NCI-H128 (cell line): ENCODE measurements at regions not wholly inside any gene's neighbourhood (a gene's known extent, or its start where the extent isn't known, plus 50 kb on each side); places are given as distances from the start of the nearest gene placed in this dataset.
"Not testable (repeated sequence)": the region's sequence is repeated elsewhere in the genome, so short reads cannot be mapped to it uniquely, and the experiment has no call there.

Experiments
- DNase-seq: peaks from one replicate; lab custom pipeline; 2025; ENCODE audit not compliant: unreplicated experiment; lab: John Stamatoyannopoulos, UW

DNA sequence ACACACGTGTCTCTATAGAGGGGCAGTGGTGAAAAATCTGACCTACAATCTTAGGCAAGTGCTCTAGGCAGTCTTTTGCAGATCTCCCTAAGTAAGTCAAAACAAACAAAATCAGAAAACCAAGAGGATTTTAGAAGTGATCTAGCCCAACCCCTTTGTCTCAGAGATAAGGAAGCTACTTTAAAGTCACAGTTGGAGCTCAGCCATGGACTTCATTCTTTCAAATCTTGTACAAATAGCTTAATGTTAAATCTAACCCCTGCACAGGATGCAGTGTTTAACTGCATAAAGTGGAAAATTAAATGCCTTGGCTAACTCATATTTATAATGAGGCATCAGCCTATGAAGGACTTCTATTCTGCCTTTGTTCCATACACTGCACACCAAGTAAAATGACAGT is 135.1 kb upstream of the RFX3 start:
- DNase-seq: no peak

DNA sequence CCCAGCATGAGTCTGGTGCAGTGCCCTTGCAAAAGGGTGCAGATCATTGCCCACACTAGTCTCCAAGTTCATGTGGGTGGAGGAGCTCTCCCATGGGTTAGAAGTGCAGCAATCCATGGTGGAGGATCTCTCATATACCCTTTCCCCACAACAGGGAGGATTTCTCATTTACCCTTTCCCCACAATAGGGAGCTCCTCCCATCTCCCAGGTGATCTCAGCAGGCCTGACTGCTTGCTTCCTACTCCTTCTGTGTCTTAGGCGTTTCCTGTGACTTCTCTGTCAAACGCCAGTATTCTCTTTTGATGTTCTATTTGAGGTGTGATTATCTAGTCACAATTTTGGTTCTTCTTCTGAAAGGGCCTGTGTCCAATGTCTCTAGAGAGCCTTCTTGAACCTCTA is 133.8 kb upstream of the RFX3 start:
- no peak for DNase-seq

DNA sequence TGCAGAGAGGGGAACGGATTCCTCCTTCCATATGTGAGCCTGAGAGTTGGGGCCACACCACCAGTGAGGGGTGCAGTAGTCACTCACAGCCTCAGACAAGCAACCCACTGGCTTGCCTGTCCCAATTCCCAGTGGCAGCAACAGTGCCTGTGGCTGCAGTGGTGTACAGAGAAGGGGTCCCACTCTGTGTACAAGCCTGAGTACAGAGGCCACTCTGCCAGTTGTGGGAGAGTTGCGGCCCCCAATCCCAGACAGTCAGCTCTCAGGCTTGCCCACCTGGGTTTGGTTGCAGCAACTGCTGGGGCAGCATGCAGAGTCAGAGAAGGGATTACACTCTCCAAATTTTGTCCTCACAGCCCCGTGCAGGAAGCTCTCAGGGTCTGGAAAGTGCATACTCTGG is 133.2 kb upstream of the RFX3 start:
- DNase-seq: no peak

DNA sequence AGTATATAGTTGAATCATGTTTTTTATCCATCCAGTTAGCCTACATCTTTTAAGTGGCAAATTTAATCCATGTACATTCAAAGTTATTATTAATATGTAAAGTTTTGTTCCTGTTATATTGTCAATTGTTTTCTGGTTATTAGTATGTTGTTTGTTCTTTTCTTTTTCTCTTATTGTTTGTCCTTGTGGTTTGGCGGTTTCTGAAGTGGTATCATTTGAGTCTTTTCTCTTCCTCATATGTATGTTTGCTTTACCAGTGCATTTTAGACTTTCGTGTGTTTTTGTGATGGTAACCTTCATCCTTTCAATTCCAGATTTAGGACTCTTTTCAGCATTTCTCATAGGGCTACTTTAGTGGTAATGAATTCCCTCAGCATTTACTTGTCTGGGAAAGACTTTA is 130.4 kb upstream of the RFX3 start:
- DNase-seq: no peak

DNA sequence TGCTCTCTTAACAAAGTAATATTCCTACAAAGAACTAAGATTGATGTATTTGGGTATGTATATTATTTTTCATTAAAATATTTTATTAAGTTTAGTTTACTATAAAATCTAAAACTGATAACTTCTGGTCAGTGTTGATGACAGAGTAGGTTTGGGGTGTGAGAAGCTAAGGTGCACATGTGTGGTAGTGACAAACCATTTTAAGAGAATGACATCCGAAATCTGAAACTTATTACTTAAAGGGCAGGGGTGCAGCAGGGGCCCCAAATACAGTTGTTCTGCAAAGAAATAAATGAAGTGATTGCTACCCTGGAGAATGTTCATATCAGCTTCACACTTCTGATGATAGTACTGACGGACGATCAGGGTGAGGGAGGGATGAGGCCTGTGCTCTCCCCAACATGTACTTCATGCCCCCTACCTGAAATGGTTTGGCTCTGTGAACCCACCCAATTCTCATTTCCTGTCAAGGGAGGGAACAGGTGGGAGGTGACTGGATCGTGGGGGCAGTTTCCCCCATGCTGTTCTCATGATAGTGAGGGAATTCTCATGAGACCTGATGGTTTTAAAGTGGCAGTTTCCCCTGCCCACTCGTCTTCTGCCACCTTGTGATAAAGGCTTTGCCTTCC is 125.3 kb upstream of the RFX3 start:
- DNase-seq: no peak

DNA sequence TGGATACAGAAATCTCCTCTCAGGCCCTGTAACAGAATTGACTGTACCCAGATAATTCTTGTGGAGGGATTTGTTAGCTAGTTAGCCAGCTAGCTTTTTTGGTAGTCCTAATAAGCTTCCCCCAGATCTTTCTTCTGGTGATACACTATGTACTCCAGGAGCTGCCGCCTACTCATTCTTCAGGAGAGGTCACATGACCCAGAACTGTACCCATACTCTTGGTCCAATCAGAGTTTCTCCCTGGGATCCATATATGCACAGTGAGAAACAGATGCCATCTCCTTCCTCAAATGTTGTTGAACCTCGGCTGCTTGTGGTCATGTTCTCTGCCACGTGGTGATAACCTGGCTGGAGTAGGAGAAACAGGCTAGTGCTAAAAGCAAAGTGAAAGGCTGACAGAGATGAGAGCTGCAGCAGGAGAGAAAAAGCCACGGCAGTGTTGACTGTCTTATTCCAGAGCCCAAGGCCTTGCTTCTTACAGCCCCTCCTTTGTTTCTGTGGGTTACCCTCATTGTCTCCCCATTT is 123.0 kb upstream of the RFX3 start:
- DNase-seq: no peak

DNA sequence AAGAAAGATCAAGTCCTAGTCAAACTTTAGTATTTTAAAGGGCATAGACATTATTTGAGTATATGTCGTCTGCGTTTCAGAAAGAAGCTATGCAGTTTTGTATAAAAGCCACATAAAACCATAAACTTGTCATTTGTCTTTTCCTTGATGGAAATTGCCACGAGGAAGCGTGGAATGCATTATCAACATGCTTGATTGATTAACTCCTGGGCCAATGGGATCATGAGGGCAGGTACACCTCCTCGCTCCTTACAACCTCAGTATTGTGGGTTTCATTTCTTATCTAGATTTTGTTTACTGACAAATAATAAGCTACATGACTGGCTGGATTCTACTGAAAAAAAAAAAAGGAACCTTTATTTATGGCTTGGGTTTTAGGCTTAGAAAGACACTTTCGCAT is 122.5 kb upstream of the RFX3 start:
- no peak for DNase-seq

DNA sequence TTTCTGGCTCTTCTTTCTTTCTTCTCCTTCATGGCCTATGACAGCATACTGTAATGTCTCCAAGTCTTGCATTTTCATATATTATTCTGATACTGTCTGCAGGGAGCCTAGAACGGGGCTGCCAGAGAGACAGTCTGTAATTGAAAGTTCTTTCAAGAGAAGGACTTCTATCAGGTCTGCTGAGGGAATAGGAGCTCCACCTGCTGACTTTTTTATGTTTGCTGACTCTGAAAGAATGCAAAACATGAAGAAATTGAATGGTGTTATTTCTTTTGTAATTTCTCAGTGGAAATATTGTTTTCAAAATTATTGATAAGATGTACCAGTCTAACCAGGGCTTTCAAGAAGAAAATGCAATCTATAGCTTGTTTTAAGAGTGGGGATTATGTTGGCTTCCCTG is 121.9 kb upstream of the RFX3 start:
- no peak for DNase-seq

DNA sequence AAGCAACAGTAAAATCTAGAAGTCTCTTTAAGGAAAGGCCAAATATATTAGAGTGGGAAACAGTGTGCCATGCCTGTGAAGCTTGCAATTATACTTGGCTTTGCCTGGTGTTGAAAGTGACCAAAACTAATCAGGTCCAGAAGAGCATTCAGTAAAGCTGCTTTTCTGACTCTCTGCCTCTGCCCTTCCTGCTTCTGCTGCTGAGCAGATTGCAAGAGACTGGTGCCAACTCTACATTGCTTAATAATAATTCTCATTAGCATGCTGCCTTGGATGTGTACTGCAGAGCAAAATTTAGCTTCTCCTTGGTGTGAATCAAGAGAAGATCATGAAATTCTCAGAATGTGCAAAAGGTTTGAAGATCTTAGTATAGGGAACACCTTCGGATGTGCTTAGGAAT is 120.4 kb upstream of the RFX3 start:
- DNase-seq: no peak

DNA sequence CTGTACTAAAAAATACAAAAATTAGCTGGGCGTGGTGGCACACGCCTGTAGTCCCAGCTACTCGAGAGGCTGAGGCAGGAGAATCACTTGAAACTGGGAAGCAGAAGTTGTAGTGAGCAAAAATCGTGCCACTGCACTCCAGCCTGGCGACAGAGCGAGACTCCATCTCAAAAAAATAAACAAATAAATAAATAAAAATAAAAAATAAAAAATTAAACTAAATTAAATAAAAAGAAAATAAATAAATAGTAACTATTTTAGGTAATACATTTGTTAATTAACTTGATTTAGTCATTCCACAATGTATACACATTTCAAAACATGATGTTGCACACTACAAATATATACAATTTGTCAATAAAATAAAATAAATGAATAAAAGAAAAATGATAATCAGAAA is 116.3 kb upstream of the RFX3 start:
- DNase-seq: not testable (repeated sequence)

DNA sequence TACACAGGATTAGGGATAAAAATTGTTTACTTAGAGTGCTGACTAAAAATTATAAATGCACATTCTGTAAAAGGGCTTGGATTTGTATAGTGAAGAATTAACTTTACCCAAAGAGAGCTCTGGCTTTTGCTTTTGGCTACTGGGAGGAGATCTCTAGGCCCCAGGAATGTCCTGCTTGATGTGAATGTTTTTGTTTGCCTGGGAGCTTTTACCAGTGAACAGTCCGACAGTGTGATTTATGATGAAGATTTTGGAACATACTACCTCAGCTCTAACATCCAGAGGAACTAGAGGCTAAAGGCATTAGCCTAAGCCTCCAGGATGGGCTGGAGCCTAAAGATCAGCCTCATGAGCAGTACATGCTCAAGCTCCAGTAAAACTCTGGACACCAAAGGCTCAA is 103.7 kb upstream of the RFX3 start:
- no peak for DNase-seq

DNA sequence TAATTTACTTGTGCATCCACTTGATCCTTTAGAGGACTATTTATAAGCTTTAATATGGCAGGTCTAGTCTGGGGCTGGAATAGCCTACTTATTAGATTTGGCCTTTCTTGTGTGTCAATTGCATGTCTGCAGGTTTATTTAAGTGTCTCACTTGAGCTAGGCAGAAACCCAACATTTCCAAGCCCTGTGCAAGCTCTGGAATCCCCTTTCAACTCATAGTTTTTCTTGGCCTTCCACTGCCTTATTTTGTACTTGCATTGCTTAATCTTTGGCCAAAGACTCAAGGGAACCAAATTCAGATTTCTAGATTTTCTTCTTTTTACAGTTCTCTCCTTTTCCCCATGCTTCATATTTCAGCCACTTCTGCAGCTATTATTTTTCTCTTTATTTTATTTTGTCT is 102.4 kb upstream of the RFX3 start:
- DNase-seq: no peak

DNA sequence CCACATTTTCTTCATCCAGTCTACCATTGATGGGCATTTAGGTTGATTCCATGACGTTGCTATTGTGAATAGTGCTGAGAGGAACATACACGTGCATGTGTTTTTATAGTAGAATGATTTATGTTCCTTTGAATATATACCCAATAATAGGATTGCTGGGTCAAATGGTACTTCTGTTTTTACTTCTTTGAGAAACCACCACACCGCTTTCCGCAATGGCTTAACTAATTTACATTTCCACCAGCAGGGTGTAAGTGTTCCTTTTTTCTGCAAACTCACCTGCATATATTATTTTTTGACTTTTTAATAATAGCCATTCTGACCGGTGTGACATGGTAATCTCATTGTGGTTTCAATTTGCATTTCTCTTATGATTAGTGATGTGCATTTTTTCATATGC is 82.2 kb upstream of the RFX3 start:
- no peak for DNase-seq

DNA sequence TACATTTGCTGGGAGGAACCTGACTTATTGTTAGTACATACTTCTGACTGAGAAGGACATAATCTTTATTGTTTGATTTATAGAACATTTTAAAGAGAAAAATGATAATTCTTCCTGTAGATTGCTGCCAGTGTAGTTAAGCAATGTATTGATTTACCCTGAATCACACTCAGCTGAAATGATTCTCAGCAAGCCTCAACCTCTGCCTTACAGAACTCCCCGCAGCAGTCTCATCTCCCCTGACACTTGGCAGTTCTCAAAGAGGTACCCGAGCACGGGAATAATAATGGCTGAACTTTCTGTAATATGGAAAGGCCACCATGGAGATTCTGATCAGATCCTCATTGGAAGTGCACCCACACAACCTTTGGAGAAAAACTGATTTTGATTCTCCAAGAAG is 74.9 kb upstream of the RFX3 start:
- DNase-seq: no peak

DNA sequence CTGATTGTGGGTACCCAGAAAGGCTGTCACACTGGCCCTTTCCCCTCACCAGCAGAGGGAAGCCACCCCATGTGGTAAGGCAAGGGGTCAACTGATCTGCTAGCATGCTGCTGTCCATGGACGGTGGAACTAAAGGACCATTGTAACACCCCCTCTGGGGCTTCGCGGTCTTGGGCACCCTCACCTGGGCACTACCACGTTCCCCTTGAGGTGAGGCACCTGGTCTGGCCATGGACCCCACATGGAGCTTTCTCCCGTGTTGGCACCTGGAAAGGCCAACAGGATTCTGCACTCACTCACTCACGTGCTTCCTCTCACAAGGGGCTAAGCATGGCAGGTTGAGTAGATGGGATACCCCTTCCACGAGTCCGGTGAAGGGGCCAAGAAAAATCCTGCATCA is 72.0 kb upstream of the RFX3 start:
- no peak for DNase-seq

DNA sequence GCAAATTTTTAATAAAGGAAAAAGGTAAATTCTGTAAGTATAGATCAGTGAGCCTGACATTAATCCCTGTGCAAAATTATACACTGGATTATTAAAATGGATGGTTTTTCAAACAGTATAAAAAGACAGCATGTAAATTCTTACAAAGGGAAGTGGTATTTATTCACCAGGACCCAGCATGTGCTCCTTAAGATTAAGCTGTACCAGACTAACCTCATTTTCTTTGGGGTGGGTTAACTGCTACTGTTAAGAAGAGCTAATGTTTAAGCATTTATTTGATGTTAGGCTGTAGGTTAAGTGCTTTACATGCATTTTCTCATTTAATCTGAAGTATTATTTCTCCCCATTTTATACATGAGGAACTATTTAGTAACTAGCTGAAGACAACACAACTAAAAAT is 60.3 kb upstream of the RFX3 start:
- DNase-seq: no peak

DNA sequence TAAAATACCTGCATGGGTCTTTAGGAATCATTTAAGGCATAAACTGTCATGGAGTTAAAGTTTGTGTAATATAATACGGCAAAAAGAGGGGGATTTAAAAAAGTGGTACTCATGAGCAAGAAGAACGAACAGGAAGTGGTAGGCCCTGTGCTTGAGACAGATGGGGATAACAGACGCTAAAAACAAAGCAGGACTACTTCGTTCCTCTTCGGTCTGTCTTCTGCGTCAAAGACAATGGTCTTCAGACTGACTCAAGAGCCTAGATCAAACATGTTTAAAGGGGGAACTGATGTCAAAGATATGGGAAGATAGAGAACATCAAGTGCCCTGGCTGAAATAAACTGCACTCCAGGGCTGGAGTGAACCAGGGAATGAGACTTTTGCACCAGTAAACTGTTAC is 59.8 kb upstream of the RFX3 start:
- DNase-seq: no peak

DNA sequence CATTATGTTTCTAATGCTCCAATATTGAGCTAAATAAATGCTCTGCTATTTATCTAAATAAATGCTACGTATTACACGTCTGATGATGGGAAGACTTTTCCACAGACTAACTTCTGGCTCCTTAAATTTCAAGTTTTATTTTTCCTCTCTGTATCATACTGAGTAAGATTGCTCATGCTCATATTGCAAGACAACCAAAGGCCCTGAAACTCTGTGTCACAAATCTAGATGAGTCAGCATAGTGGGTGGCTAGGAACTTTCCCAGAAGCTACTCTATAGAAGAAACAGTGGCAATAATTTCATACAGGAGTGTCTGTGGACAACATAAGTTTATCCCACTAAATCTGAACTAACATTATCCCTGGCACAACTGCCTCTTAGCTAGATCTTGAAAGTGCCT is 53.0 kb upstream of the RFX3 start:
- no peak for DNase-seq

DNA sequence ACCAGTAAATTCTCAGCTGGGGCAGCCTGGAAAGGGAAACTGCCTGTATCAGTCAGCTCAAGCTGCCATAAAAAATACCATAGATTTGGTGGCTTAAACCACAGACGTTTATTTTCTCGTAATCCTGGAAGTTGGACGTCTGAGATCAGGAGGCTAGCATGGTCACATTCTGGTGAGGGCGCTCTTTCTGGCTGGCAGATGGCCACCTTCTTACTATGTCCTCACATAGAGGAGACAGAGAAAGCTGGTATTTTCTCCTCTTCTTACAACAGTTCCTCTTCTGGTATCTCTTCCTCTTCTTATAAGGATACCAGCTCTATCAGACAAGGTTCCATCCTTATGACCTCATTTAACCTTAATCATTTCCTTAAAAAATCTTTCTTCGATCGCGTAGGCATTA is 50.5 kb upstream of the RFX3 start:
- no peak for DNase-seq

DNA sequence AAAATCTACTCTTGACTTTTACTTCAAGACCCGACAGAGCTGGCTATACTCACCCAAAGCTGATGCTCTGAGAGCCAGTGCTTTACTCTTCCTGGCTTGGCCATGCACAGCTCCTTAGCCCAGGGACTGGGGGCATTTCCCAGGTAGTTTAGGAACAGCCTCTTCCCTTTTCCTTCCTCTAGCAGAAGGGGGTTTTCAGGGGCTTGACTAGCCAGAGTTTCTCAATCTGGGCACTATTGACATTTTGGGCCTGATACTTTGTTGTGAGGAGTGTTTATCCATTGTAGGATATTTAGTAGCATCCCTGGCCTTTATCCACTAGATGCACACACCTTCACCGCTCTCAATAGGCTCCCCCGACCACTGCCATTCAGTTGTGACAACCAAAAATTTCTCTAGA is 50.0 kb upstream of the RFX3 start:
- DNase-seq: no peak
